CD8-positive, alpha-beta memory T cell (primary cell): ENCODE measurements at regions not wholly inside any gene's neighbourhood (a gene's known extent, or its start where the extent isn't known, plus 50 kb on each side); places are given as distances from the start of the nearest gene placed in this dataset.

ENCODE experiments used
- CTCF ChIA-PET: fragments of 350-600 bp; sonication (Branson Sonifier 250); formaldehyde crosslinking; loops from one replicate; lab custom pipeline; 2021; ENCODE audit warnings: antibody characterized with exemption; lab: Charles Lee
- POLR2A ChIA-PET: fragments of 350-600 bp; sonication (Branson Sonifier 250); formaldehyde crosslinking; loops from one replicate; lab custom pipeline; 2021; ENCODE audit warnings: antibody characterized with exemption; lab: Charles Lee
- DNase-seq, 5 donors: peaks; one replicate each; pipeline versions ENCODE4 v3.0.0 to v3.0.0-alpha.2; 2020 to 2022; ENCODE audit warnings: mixed read lengths in 1 of 5
- H3K27ac ChIP-seq: one replicate; pipeline ENCODE4 v1.7.0; 2013; ENCODE audit warnings: low read depth, mild to moderate bottlenecking, low read length, moderate library complexity
- H3K27me3 ChIP-seq: 2 replicates; pipeline ENCODE4 v1.7.0; 2013; ENCODE audit warnings: low read length, mild to moderate bottlenecking; ENCODE audit not compliant: insufficient read depth, poor library complexity, severe bottlenecking
- H3K36me3 ChIP-seq: 2 replicates; pipeline ENCODE4 v1.7.0; 2013; ENCODE audit warnings: mild to moderate bottlenecking, low read length, moderate library complexity; ENCODE audit not compliant: insufficient read depth
- H3K4me1 ChIP-seq: 2 replicates; pipeline ENCODE4 v1.7.0; 2013; ENCODE audit warnings: mild to moderate bottlenecking, low read length, moderate library complexity; ENCODE audit not compliant: insufficient read depth
- H3K4me3 ChIP-seq: 2 replicates; pipeline ENCODE4 v1.7.0; 2013; ENCODE audit warnings: mild to moderate bottlenecking, low read length
- H3K9me3 ChIP-seq: 2 replicates; pipeline ENCODE4 v1.7.0; 2013; ENCODE audit warnings: mild to moderate bottlenecking, low read length
- H3K27ac Mint-ChIP-seq, 8 donors: one replicate each; pipeline ENCODE4 v1.8.0; 2020 to 2021; ENCODE audit warnings: mixed read lengths in 8 of 8, mild to moderate bottlenecking in 6 of 8, inconsistent platforms in 3 of 8, moderate library complexity in 3 of 8
- H3K27me3 Mint-ChIP-seq, 2 donors: one replicate each; pipeline ENCODE4 v1.8.0; 2020 to 2021; ENCODE audit warnings: mixed read lengths in 2 of 2, mild to moderate bottlenecking in 1 of 2, moderate library complexity in 1 of 2
- H3K36me3 Mint-ChIP-seq, 3 donors: one replicate each; pipeline ENCODE4 v1.8.0; 2020 to 2021; ENCODE audit warnings: mixed read lengths in 3 of 3, inconsistent platforms in 1 of 3, mild to moderate bottlenecking in 1 of 3
- H3K4me1 Mint-ChIP-seq, 3 donors: one replicate each; pipeline ENCODE4 v1.8.0; 2020 to 2021; ENCODE audit warnings: mixed read lengths in 3 of 3, inconsistent platforms in 1 of 3, mild to moderate bottlenecking in 1 of 3
- H3K4me3 Mint-ChIP-seq, 7 donors: one replicate each; pipeline ENCODE4 v1.8.0; 2020 to 2021; ENCODE audit warnings: mixed read lengths in 7 of 7, mild to moderate bottlenecking in 6 of 7, moderate library complexity in 4 of 7, inconsistent platforms in 2 of 7
- H3K9me3 Mint-ChIP-seq, 5 donors: one replicate each; pipeline ENCODE4 v1.8.0; 2020 to 2022; ENCODE audit warnings: mixed read lengths in 5 of 5, mild to moderate bottlenecking in 3 of 5, moderate library complexity in 2 of 5, inconsistent platforms in 1 of 5

DNA sequence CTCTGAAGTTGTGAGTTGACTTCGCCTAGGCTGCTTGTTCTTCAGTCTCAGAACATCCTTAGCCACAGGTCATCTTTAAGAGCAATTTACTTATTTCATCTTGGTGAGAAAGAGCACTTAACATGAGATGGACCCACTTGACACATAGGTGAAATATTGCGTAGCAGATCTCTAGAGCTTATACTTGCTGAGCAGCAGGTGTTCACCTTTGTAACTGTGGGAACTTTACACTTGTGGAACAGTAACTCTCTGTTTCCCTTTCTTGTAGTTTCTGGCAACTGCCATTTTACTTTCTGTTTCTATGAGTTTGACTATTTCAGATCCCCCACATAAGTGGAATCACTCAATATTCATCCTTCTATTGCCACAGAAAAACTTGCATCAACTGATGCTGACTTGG is 95.7 kb downstream of the SLC10A2 start:
- no peak overlapping the region for H3K27ac Mint-ChIP-seq
- Histone ChIP-seq H3K9me3 (no peaks in the 10 kb centered on the region), H3K4me1 (no peaks in the 10 kb centered on the region), H3K4me3 (no peak overlapping the region), H3K36me3 (no peaks in the 10 kb centered on the region), H3K27ac (no peak overlapping the region), H3K27me3 (no peaks in the 10 kb centered on the region)
- no peaks in the 10 kb centered on the region for H3K9me3 Mint-ChIP-seq
- POLR2A ChIA-PET, result no interaction called here
- no peak for DNase-seq
- no peaks in the 10 kb centered on the region for H3K36me3 Mint-ChIP-seq
- H3K27me3 Mint-ChIP-seq, result peaks cover 0 to 1% of the 10 kb centered on the region in 2 donors
- CTCF ChIA-PET, result no interaction called here
- no peak overlapping the region for H3K4me3 Mint-ChIP-seq
- H3K4me1 Mint-ChIP-seq, result no peaks in the 10 kb centered on the region

- no peaks in the 10 kb centered on the region for H3K27me3 ChIP-seq
- H3K4me3 ChIP-seq, result no peak overlapping the region
- ChIA-PET POLR2A (no interaction called here), CTCF (no interaction called here)
- Mint-ChIP-seq H3K4me1 (no peaks in the 10 kb centered on the region), H3K27me3 (peaks cover 1 to 12% of the 10 kb centered on the region in 2 donors), H3K27ac (no peak overlapping the region), H3K4me3 (no peak overlapping the region), H3K9me3 (no peaks in the 10 kb centered on the region), H3K36me3 (no peaks in the 10 kb centered on the region)
- H3K4me1 ChIP-seq, result no peaks in the 10 kb centered on the region
- no peak overlapping the region for H3K27ac ChIP-seq
- no peak for DNase-seq
- H3K36me3 ChIP-seq, result no peaks in the 10 kb centered on the region
- no peaks in the 10 kb centered on the region for H3K9me3 ChIP-seq
These were observed 97.5 kb downstream of the SLC10A2 start for GRCh38 chr13:102968572-102969228.

DNA sequence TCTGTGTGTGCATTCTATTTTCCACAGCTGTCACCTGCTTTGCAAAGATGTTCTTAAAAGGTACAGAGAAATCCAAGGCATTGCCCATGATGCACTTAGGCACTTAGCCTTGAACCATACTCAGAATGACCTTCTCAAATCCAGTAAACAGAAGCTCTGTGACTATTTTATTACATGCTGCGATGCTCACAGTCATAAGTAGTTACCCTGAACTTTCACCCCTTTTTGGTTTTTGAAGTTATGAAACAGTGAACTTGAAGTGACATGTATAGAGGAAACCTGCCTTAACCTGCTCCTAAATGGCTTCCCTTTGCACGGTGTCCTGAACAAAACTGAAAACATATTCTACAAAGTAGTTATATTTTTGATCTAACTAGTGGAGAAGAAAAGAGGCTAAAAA is 100.4 kb downstream of the SLC10A2 start:
- ChIA-PET POLR2A (no interaction called here), CTCF (no interaction called here)
- no peak overlapping the region for H3K4me3 ChIP-seq
- DNase-seq, result no peak
- H3K27ac ChIP-seq, result no peak overlapping the region
- H3K27me3 Mint-ChIP-seq, result peaks cover 0 to 25% of the 10 kb centered on the region in 2 donors
- H3K27ac Mint-ChIP-seq, result no peak overlapping the region
- H3K9me3 Mint-ChIP-seq, result no peaks in the 10 kb centered on the region
- no peaks in the 10 kb centered on the region for H3K9me3 ChIP-seq
- H3K27me3 ChIP-seq, result no peaks in the 10 kb centered on the region
- H3K4me1 Mint-ChIP-seq, result no peaks in the 10 kb centered on the region
- no peaks in the 10 kb centered on the region for H3K36me3 ChIP-seq
- no peak overlapping the region for H3K4me3 Mint-ChIP-seq
- no peaks in the 10 kb centered on the region for H3K36me3 Mint-ChIP-seq
- H3K4me1 ChIP-seq, result no peaks in the 10 kb centered on the region

GRCh38 chr13:102962430-102962829 is 103.8 kb downstream of the SLC10A2 start:
- no peak overlapping the region for H3K4me3 Mint-ChIP-seq
- ChIA-PET POLR2A (no interaction called here), CTCF (no interaction called here)
- DNase-seq, result no peak
- no peaks in the 10 kb centered on the region for H3K36me3 Mint-ChIP-seq
- H3K36me3 ChIP-seq, result no peaks in the 10 kb centered on the region
- no peaks in the 10 kb centered on the region for H3K4me1 Mint-ChIP-seq
- H3K27me3 Mint-ChIP-seq, result peaks cover 3 to 25% of the 10 kb centered on the region in 2 donors
- H3K27me3 ChIP-seq, result no peaks in the 10 kb centered on the region
- no peak overlapping the region for H3K4me3 ChIP-seq
- no peaks in the 10 kb centered on the region for H3K4me1 ChIP-seq
- no peak overlapping the region for H3K27ac ChIP-seq
- no peaks in the 10 kb centered on the region for H3K9me3 Mint-ChIP-seq
- no peaks in the 10 kb centered on the region for H3K9me3 ChIP-seq
- H3K27ac Mint-ChIP-seq, result no peak overlapping the region

- Histone ChIP-seq H3K9me3 (no peaks in the 10 kb centered on the region), H3K27me3 (no peaks in the 10 kb centered on the region), H3K4me1 (no peaks in the 10 kb centered on the region), H3K36me3 (no peaks in the 10 kb centered on the region), H3K4me3 (no peak overlapping the region), H3K27ac (no peak overlapping the region)
- DNase-seq, result no peak
- Mint-ChIP-seq H3K27me3 (peaks cover 3 to 25% of the 10 kb centered on the region in 2 donors), H3K27ac (no peak overlapping the region), H3K4me1 (no peaks in the 10 kb centered on the region), H3K9me3 (no peaks in the 10 kb centered on the region), H3K36me3 (no peaks in the 10 kb centered on the region), H3K4me3 (no peak overlapping the region)
- ChIA-PET POLR2A (no interaction called here), CTCF (no interaction called here)
These were observed 105.3 kb downstream of the SLC10A2 start for GRCh38 chr13:102960959-102961358.

DNA sequence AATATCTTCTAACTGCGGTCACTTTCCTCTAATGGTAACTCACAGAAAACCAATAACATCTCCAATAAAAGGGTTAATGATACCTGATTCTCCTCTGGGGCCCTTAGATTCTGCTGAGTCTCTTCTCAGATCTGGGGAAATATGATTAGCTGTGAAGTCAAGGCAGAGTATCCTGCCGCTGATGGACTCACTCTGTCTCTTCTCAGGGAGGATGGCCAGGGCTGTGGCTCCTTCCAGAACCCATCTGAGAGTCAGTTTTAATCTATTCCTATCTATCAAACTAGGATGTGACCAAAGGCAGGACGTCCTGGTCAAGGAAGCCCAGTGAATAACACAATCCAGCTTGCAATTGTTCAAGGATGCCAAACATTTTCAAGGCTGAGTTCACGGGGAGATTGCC is 109.8 kb downstream of the SLC10A2 start:
- ChIA-PET CTCF (no interaction called here), POLR2A (no interaction called here)

DNA sequence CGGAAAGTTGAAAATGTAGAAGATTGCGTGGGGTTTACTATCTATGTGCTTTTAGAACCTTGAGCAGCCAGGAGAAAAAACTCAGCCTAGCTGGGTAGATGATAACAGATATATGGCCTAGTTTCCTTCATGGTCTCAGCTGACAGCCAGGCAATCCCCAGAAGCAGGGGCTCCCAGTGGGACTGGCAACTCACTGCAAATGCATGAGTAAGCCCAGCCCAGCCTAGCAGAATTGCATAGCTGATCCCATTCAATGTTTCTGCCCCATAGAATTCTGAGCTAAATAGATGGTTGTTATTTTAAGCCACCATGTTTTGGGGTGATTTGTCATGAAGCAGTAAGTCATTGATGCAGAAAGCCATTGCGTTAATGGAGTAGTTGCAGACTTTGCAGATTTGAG is 108.5 kb downstream of the ERCC5 start:
- no peak overlapping the region for H3K4me3 ChIP-seq
- POLR2A ChIA-PET, result no interaction called here
- CTCF ChIA-PET, result no interaction called here

More for the DNA sequence above, 109.8 kb downstream of the SLC10A2 start:
- H3K4me1 Mint-ChIP-seq, result no peaks in the 10 kb centered on the region
- Histone ChIP-seq H3K4me3 (no peak overlapping the region), H3K9me3 (no peaks in the 10 kb centered on the region), H3K27ac (no peak overlapping the region), H3K27me3 (no peaks in the 10 kb centered on the region), H3K4me1 (no peaks in the 10 kb centered on the region), H3K36me3 (no peaks in the 10 kb centered on the region)
- H3K27me3 Mint-ChIP-seq, result peaks cover 8 to 10% of the 10 kb centered on the region in 2 donors
- no peaks in the 10 kb centered on the region for H3K9me3 Mint-ChIP-seq
- peaks cover 0 to 1% (median 0%) of the 10 kb centered on the region in 3 donors for H3K36me3 Mint-ChIP-seq
- H3K27ac Mint-ChIP-seq, result no peak overlapping the region
- no peak for DNase-seq
- no peak overlapping the region for H3K4me3 Mint-ChIP-seq

GRCh38 chr13:102951808-102952207 is 106.0 kb downstream of the ERCC5 start:
- Mint-ChIP-seq H3K4me3 (no peak overlapping the region), H3K9me3 (no peaks in the 10 kb centered on the region)
- POLR2A ChIA-PET, result no interaction called here

More for the DNA sequence above, 108.5 kb downstream of the ERCC5 start:
- DNase-seq, result no peak
- Mint-ChIP-seq H3K9me3 (no peaks in the 10 kb centered on the region), H3K4me3 (no peak overlapping the region), H3K4me1 (no peaks in the 10 kb centered on the region), H3K27ac (no peak overlapping the region), H3K36me3 (peaks cover 0 to 1% (median 0%) of the 10 kb centered on the region in 3 donors), H3K27me3 (peaks cover 10% of the 10 kb centered on the region in 2 donors)
- H3K27me3 ChIP-seq, result no peaks in the 10 kb centered on the region
- no peaks in the 10 kb centered on the region for H3K4me1 ChIP-seq
- H3K36me3 ChIP-seq, result no peaks in the 10 kb centered on the region
- no peak overlapping the region for H3K27ac ChIP-seq
- no peaks in the 10 kb centered on the region for H3K9me3 ChIP-seq

More at GRCh38 chr13:102951808-102952207, 106.0 kb downstream of the ERCC5 start:
- Mint-ChIP-seq H3K27ac (no peak overlapping the region), H3K4me1 (no peaks in the 10 kb centered on the region), H3K36me3 (peaks cover 0 to 1% (median 0%) of the 10 kb centered on the region in 3 donors), H3K27me3 (peaks cover 10 to 13% of the 10 kb centered on the region in 2 donors)
- Histone ChIP-seq H3K27me3 (no peaks in the 10 kb centered on the region), H3K36me3 (no peaks in the 10 kb centered on the region), H3K4me3 (no peak overlapping the region), H3K9me3 (no peaks in the 10 kb centered on the region), H3K27ac (no peak overlapping the region), H3K4me1 (no peaks in the 10 kb centered on the region)
- no peak for DNase-seq
- CTCF ChIA-PET, result interaction anchor here (0.7 kb wide), 1 partner anchor 1605 kb away, joined by 3 read pairs; no protein-coding TSS in a partner anchor
